HG03175 (cell line): ENCODE measurements at regions not wholly inside any gene's neighbourhood (a gene's known extent, or its start where the extent isn't known, plus 50 kb on each side); places are given as distances from the start of the nearest gene placed in this dataset.
"Not testable (repeated sequence)": the region's sequence is repeated elsewhere in the genome, so short reads cannot be mapped to it uniquely, and the experiment has no call there.

ENCODE experiments used
- ATAC-seq: cut with Tn5 transposase; IDR thresholded peaks from one replicate; pipeline ENCODE4 v1.9.1; 2021; ENCODE audit warnings: mild to moderate bottlenecking, moderate library complexity; ENCODE audit not compliant: unreplicated experiment

- no peak for ATAC-seq
Observed at GRCh38 chr11:8772571-8773519, 90.3 kb downstream of the RPL27A start.

- ATAC-seq, result no peak
Observed at GRCh38 chr11:8773916-8774539, 91.4 kb downstream of the RPL27A start.

- not testable (repeated sequence) for ATAC-seq
Observed at GRCh38 chr11:8774916-8775315, 92.3 kb downstream of the RPL27A start.

GRCh38 chr11:8775332-8775731, 92.7 kb downstream of the RPL27A start:
- ATAC-seq, result no peak

- no peak for ATAC-seq
Observed at GRCh38 chr11:8775734-8776133, 93.1 kb downstream of the RPL27A start.

GRCh38 chr11:8776209-8776608, 93.6 kb downstream of the RPL27A start:
- no peak for ATAC-seq

- ATAC-seq, result peak; percentile 46
Observed at GRCh38 chr11:8777907-8778767, 95.5 kb downstream of the RPL27A start.

- no peak for ATAC-seq
Observed at GRCh38 chr11:8779107-8779506, 96.5 kb downstream of the RPL27A start.

GRCh38 chr11:8779732-8780131, 97.1 kb downstream of the RPL27A start:
- ATAC-seq, result no peak

- no peak for ATAC-seq
Observed at GRCh38 chr11:8784954-8785353, 102.4 kb downstream of the RPL27A start.

- no peak for ATAC-seq
Observed at GRCh38 chr11:8785457-8785856, 102.9 kb downstream of the RPL27A start.

- no peak for ATAC-seq
Observed at GRCh38 chr11:8785998-8786397, 103.4 kb downstream of the RPL27A start.

GRCh38 chr11:8786933-8787332, 104.3 kb downstream of the RPL27A start:
- no peak for ATAC-seq

GRCh38 chr11:8787372-8787771, 104.8 kb downstream of the RPL27A start:
- no peak for ATAC-seq

GRCh38 chr11:8788616-8789015, 106.0 kb downstream of the RPL27A start:
- no peak for ATAC-seq

GRCh38 chr11:8789864-8790263, 107.3 kb downstream of the RPL27A start:
- no peak for ATAC-seq

GRCh38 chr11:8790968-8791367, 108.4 kb downstream of the RPL27A start:
- ATAC-seq, result no peak

GRCh38 chr11:8792710-8793109, 110.1 kb downstream of the RPL27A start:
- no peak for ATAC-seq

GRCh38 chr11:8793114-8793777, 110.7 kb downstream of the RPL27A start:
- no peak for ATAC-seq

- ATAC-seq, result no peak
Observed at GRCh38 chr11:8794126-8794525, 111.5 kb downstream of the RPL27A start.

- ATAC-seq, result no peak
Observed at GRCh38 chr11:8794677-8795103, 112.1 kb downstream of the RPL27A start.
